ENCODE measurements at regions not wholly inside any gene's neighbourhood (a gene's known extent, or its start where the extent isn't known, plus 50 kb on each side); places are given as distances from the start of the nearest gene placed in this dataset.

GRCh38 chr4:181265370-181265769 is 977.8 kb upstream of the TENM3 start:
- 59 to 75% methylated on average over 4 of the region's 4 CpGs for WGBS, 2 donors
- no peak overlapping the region for H3K4me3 ChIP-seq

GRCh38 chr4:181271116-181271640 is 972.0 kb upstream of the TENM3 start:
- WGBS, 2 donors: 71 to 83% methylated on average over 9 of the region's 9 CpGs
- Histone ChIP-seq H3K4me3 (no peak overlapping the region), H3K4me1 (ENCODE audit: control insufficient read depth in 5 of 5, insufficient read depth in 5 of 5, low read length in 5 of 5) (no peaks in the 10 kb centered on the region), H3K9ac (ENCODE audit: insufficient read depth in 1 of 2, low read length in 2 of 2) (no peak overlapping the region), H3K27me3 (ENCODE audit: control insufficient read depth in 3 of 3, insufficient read depth in 3 of 3, low read length in 2 of 3) (no peaks in the 10 kb centered on the region), H3K27ac (ENCODE audit: low read depth in 1 of 2, low read length in 1 of 2) (no peak overlapping the region), H3K9me3 (ENCODE audit: control insufficient read depth in 4 of 4, insufficient read depth in 3 of 4, low read length in 3 of 4) (no peaks in the 10 kb centered on the region), H3K36me3 (ENCODE audit: control insufficient read depth in 4 of 4, insufficient read depth in 4 of 4, low read length in 4 of 4) (no peaks in the 10 kb centered on the region)
- no peak for DNase-seq
- no peak for ATAC-seq (ENCODE audit: insufficient read depth, low FRiP score)
- no peak for TF ChIP-seq CTCF (IDR thresholded peaks at IDR 0.05; ENCODE audit: control extremely low read depth, extremely low read depth)

More at GRCh38 chr4:181265370-181265769, 977.8 kb upstream of the TENM3 start:
- Histone ChIP-seq H3K9me3 (ENCODE audit: control insufficient read depth in 4 of 4, insufficient read depth in 3 of 4, low read length in 3 of 4) (no peaks in the 10 kb centered on the region), H3K27ac (ENCODE audit: low read depth in 1 of 2, low read length in 1 of 2) (no peak overlapping the region), H3K36me3 (ENCODE audit: control insufficient read depth in 4 of 4, insufficient read depth in 4 of 4, low read length in 4 of 4) (no peaks in the 10 kb centered on the region), H3K9ac (ENCODE audit: insufficient read depth in 1 of 2, low read length in 2 of 2) (no peak overlapping the region), H3K27me3 (ENCODE audit: control insufficient read depth in 3 of 3, insufficient read depth in 3 of 3, low read length in 2 of 3) (no peaks in the 10 kb centered on the region), H3K4me1 (ENCODE audit: control insufficient read depth in 5 of 5, insufficient read depth in 5 of 5, low read length in 5 of 5) (no peaks in the 10 kb centered on the region)
- ATAC-seq (ENCODE audit: insufficient read depth, low FRiP score) (no peak), DNase-seq (no peak)
- TF ChIP-seq CTCF (IDR thresholded peaks at IDR 0.05; ENCODE audit: control extremely low read depth, extremely low read depth): no peak

GRCh38 chr4:181272422-181272821 is 970.8 kb upstream of the TENM3 start:
- ATAC-seq (ENCODE audit: insufficient read depth, low FRiP score) (no peak), DNase-seq (no peak)
- H3K9me3 ChIP-seq (ENCODE audit: control insufficient read depth in 4 of 4, insufficient read depth in 3 of 4, low read length in 3 of 4): no peaks in the 10 kb centered on the region
- H3K27me3 ChIP-seq (ENCODE audit: control insufficient read depth in 3 of 3, insufficient read depth in 3 of 3, low read length in 2 of 3): no peaks in the 10 kb centered on the region
- TF ChIP-seq CTCF (IDR thresholded peaks at IDR 0.05; ENCODE audit: control extremely low read depth, extremely low read depth): no peak
- WGBS, 2 donors: 81 to 85% methylated on average over 4 of the region's 4 CpGs
- no peak overlapping the region for H3K27ac ChIP-seq (ENCODE audit: low read depth in 1 of 2, low read length in 1 of 2)
- H3K36me3 ChIP-seq (ENCODE audit: control insufficient read depth in 4 of 4, insufficient read depth in 4 of 4, low read length in 4 of 4): no peaks in the 10 kb centered on the region
- no peaks in the 10 kb centered on the region for H3K4me1 ChIP-seq (ENCODE audit: control insufficient read depth in 5 of 5, insufficient read depth in 5 of 5, low read length in 5 of 5)
- H3K9ac ChIP-seq (ENCODE audit: insufficient read depth in 1 of 2, low read length in 2 of 2): no peak overlapping the region
- H3K4me3 ChIP-seq: no peak overlapping the region

- Histone ChIP-seq H3K9ac (ENCODE audit: insufficient read depth in 1 of 2, low read length in 2 of 2) (no peak overlapping the region), H3K9me3 (ENCODE audit: control insufficient read depth in 4 of 4, insufficient read depth in 3 of 4, low read length in 3 of 4) (no peaks in the 10 kb centered on the region), H3K4me1 (ENCODE audit: control insufficient read depth in 5 of 5, insufficient read depth in 5 of 5, low read length in 5 of 5) (no peaks in the 10 kb centered on the region), H3K27ac (ENCODE audit: low read depth in 1 of 2, low read length in 1 of 2) (no peak overlapping the region), H3K4me3 (no peak overlapping the region), H3K36me3 (ENCODE audit: control insufficient read depth in 4 of 4, insufficient read depth in 4 of 4, low read length in 4 of 4) (no peaks in the 10 kb centered on the region), H3K27me3 (ENCODE audit: control insufficient read depth in 3 of 3, insufficient read depth in 3 of 3, low read length in 2 of 3) (no peaks in the 10 kb centered on the region)
- no peak for DNase-seq
- ATAC-seq (ENCODE audit: insufficient read depth, low FRiP score): no peak
- TF ChIP-seq CTCF (IDR thresholded peaks at IDR 0.05; ENCODE audit: control extremely low read depth, extremely low read depth): no peak
- 44 to 52% methylated on average over 3 of the region's 3 CpGs for WGBS, 2 donors
Measured at GRCh38 chr4:181278941-181279340, 964.3 kb upstream of the TENM3 start.
